NOMO-1 treated with dmso at 0.1 percent for 144 hours (cell line): ENCODE measurements at regions not wholly inside any gene's neighbourhood (a gene's known extent, or its start where the extent isn't known, plus 50 kb on each side); places are given as distances from the start of the nearest gene placed in this dataset.

ENCODE experiments used
- DNase-seq: peaks from one replicate; lab custom pipeline; 2025; ENCODE audit not compliant: unreplicated experiment; lab: John Stamatoyannopoulos, UW

DNA sequence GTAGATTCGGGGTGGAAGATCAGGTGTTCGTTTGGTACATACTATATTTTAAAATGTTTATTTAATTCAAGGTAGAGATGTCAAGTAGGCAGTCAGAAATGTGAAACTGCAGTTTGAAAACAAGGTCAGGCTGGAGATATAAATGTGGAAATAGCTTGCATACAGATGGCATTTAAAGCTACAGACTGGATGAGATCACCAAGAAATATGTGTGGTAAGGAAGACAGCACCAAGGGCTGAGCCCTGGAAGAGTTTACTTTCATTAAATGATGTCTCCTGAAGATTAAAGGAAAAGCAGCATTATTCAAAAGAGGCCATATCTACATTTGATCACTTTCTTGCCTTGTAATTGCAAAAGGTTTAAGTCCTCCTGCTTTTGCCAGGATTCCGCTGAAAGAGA is 271.3 kb downstream of the PTBP2 start:
- no peak for DNase-seq

DNA sequence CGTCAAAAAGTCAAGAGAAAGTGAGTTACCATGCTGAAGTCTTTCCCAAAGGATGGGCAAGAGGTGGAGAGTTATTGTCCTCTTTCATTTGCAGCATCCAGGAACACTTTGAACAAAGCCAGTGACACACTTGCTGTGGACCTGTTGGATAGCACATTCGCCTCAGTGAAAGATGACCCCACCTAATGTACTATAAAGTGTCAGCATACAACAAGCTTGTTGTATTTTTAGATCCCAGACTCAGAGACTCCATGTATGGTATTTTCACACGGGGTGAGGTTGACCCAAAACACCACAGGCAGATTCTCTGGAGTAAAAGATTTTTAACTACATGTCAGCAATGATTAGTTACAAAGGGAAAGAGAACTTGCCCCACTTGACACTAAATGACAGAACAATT is 273.8 kb downstream of the PTBP2 start:
- no peak for DNase-seq

DNA sequence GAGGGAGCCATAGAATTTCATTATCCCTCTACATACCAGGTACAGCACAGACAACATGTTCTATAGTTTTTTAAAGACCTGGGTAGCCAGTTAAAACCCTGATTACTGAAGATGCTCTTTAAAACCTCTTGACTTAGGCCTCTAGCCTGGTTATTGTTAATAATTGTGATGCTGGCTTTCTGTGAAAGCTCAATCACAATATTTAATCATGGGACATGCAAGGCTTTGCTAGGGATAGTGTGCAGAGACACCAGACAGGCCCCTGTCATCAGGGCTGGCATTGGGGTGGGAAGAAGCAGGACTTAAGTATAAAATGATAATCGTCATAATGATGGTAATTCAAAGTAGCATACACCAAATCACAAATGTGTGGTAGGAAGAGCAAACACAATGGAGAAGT is 274.4 kb downstream of the PTBP2 start:
- no peak for DNase-seq

DNA sequence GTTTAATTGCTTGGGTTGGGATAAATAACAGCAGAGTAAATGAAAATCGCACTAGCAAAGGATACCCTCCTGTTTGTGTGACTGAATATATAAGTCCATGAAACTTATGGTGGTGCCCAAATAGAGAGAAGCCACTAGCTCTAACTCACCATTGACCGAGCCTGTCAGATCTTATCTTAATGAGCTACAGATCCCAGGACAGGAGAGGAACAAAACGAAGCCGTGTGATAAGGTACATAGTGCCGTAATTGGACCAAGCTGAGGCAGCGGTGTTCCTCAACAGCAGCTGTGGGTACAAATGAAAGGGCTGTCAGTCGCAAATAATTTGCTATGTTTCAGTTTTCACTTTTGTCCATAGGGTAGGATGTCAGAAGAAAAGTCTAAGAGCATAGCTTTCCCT is 276.1 kb downstream of the PTBP2 start:
- no peak for DNase-seq

DNA sequence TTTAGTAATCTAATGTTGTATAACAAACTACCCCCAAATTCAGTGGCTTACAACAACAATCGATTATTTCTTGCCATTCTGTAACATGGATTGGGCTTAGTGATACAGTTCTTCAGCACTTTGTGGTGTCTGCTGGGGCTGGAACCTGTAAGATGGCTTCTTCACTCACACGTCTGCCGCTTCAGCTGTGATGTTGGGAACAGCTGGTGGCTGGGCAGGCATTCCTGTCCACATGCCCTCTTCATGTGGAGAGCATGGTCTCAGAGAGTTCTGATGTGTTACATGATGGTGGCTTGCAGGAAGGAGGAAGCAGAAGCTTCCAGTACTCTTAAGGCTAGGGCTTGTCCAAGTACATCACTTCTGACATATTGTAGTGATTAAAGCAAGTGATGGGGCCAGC is 276.9 kb downstream of the PTBP2 start:
- DNase-seq: no peak

DNA sequence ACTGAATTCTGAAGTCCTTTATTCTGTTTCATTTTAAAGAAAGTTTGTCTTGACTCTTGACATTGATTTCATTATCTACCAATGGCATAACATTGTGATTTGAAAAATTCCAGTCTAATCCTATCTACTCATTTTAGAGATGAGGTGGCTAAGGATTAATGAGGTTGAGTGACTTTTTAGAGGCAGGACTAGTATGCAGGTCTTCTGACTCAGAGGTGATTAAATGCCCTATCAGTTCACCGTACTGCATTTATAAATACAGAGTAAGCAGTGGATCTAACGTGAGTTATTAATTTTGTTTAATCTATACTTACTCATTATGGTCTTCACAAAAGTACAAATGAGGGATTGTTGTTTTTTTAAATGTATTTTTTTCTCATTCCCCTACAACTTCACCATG is 277.6 kb downstream of the PTBP2 start:
- DNase-seq: no peak

DNA sequence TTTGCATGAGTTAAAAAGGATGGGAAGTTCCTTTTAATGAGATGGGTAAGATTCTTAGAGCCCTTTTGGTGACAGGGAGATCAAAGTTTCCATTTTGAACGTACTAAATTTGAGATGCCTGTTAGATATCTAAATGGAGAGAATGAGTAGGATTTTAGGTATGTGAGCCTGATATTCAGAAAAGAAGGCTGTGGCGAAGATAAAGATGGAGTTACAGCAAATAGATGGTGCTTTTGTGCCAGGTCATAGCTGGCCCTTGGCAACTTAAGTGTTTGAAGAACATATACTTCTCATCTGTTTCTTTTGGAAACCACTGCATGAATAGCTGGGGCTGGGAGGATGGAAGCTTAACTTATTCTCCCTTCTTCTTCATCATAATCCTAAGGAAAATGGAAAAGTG is 282.5 kb downstream of the PTBP2 start:
- DNase-seq: no peak

DNA sequence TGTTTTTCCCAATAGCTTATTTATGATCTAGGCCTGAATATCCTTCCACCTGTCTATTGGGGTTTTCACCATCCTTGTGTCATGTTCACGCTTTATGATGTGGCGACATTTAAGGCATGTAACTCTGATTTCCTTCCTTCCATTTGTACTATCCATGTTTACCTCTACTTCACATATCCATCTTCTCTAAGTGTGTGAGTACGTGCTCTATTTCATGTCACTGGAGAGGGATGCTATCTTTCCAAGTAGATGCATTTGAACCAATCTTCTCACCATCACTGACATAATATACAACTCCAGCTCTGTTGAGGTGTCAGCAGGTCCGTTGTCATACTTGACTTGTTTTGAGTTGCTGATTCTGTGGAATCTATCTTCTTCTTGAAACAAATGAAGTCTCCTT is 283.2 kb downstream of the PTBP2 start:
- DNase-seq: no peak

DNA sequence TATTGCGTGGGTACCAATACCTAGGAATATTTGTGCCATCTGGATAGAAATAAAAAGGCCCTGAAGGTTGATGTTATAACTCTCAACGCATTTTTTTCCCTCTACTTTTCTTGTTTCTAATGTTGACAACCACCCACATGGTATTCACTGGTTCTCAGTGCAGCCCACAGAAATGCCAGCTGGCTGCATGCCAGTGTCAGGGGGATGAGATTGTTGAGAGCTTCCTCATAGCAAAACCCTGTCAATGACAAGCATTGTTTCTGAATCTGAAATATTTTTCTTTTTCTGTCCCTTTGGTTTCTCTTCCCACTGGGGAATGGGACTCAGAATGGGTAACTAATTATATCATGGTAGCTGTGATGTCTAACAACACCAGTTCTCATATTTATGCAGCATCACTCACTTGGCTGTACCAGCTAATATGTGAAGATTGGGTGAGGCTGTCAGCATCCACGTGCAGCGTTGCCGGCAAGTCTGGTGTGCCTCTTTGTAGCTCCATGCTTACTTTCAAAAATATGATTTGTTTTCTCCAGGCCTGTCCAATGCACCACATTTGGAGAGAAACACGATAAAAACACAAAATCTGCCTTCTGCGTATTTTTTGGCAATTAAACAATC is 284.6 kb downstream of the PTBP2 start:
- DNase-seq: no peak

DNA sequence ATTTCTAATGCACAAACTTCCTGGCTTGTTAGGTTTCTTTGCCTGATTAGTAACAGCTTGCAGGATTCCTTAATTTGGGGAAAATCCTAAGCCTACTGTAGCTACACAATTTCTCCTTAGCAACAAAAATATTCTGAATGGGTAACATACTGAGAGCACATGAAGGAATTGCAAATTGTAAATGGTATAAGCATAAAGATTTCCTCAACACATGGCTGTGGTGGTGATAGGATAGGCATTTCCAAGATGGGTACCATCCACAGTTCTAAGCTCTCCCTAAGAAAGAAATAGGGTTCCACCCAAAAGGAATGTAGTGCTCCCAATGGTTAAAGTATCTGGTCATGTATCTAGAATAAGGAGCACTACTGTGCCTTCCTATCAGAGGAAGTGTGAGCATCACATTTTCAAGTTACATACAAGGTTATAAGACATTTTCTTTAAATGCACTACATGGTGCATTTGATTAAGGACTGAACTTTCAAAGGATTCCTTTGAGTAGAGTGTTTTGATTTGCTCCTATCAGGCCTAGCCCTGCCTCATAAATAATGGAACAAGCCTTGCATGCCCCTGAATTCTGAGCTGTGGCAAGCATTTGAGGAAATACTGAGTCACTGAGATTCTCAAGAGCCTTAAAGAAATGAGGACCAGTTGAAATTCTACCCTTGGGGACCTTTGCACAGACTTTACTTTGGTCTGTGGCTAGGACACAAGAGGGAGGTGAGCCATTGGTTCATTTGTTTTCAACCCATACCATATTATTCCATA is 286.4 kb downstream of the PTBP2 start:
- DNase-seq: no peak

DNA sequence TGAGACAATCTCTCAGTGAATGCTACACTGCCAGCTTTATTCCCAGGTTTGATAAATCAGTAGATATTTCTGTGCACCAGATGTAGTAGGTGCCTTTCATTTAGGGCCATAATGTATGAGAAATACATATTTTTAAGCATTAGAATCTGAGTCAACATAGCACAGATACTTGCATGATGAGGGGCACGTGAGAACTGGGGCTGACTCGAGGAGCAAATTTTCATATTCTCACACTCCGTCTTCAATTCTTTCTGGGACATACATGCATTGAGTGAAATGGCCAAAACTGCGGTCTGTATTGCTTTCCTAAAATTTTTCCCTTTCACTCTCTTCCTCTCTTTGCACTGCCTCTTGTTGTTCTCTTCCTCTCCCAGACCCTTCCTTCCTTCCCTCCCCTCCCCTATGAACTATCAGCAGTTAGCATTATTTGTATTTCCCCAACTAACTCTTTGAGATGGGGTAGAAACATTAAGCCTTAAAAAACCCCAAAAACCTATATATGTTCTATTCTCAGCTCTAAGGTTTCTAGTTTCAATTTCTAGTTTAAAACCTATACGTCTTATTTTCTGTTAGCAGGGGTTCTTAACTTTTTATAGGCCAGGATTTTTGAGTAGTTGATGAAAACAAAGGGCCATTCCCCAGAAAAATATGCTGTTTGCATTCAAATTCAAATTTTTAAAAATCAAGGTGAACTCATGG is 289.1 kb downstream of the PTBP2 start:
- no peak for DNase-seq

DNA sequence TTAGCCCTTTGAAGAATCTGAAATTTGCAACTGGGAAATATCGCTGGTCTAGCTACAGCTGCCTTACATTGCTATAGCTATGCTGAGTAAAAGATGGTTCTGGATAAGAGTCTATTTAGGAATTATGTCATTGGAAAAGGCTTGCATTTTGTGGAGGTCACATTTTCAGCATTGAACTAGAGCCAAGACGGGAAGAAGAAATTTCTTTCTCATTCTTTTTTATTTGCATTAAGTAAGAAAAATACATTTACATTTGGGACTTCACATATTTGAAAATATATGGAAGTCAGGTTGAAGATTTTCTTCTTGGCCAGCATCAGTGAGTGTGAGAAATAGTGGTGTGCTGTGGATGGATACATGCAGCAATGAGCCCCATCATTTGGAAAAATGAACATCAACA is 291.6 kb downstream of the PTBP2 start:
- no peak for DNase-seq

DNA sequence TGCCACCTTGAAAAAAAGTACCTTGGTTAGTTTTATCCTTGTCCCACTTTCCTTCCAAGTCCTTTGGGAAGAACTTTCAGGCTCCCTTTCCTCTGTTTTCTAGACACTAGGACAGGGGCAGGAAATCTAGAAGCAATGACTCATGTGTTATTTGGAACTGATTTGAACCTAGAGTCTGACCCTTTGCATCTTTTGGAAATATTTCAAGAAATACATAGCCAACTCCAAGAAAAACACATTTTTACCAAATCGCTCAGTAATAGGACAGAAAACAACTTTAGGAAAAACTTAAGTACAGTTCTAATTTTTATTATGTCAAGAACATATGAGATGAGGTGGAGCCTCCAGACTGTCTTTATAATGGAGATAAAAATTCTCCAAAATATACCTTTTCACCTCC is 292.4 kb downstream of the PTBP2 start:
- DNase-seq: no peak

DNA sequence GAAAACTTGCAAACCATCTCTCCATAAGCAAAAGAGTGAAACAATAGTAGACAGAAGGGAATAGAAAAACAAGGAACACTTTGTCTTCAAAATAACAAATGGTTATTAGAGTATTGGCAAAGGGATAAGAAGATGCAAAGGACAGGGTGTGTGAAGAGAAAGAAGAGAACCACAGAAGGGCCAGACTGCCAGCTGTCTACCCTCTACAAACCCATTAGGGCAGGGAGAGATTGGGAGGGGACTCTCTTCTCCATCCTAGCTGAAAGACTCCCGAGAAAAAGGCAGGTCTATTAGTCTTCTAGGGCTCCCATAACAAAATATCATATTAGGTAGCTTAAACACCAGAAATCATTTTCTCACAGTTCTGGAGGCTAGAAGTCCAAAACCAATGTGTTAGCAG is 292.8 kb downstream of the PTBP2 start:
- no peak for DNase-seq

DNA sequence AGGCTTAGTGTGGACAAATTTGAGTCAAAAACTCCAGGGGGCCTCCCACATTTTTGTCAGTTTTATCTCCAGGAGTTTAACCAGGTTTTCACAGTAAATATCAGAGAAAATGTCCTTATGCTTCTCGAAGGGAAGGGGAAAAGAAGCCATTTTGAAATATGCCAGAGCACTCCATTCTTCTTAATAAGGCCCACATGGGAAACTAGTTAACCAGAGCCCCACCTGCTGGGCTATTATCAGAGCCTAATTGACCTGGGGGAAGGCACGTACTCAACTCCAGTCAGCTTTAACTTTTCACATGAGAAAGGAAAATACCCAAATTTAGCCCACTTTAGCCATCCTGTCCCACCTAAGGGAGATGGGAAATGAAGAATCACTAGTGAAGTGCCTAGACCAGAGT is 296.3 kb downstream of the PTBP2 start:
- DNase-seq: no peak
